HUES6 (cell line): ENCODE measurements at regions not wholly inside any gene's neighbourhood (a gene's known extent, or its start where the extent isn't known, plus 50 kb on each side); places are given as distances from the start of the nearest gene placed in this dataset.
"Not testable (repeated sequence)": the region's sequence is repeated elsewhere in the genome, so short reads cannot be mapped to it uniquely, and the experiment has no call there.

Source experiments
- H3K27ac ChIP-seq: 2 replicates; pipeline ENCODE4 v1.7.0; 2013; ENCODE audit warnings: low read depth, mild to moderate bottlenecking, low read length, inconsistent platforms
- H3K27me3 ChIP-seq: 2 replicates; pipeline ENCODE4 v1.6.1; 2013; ENCODE audit warnings: low read length; ENCODE audit not compliant: control insufficient read depth, insufficient read depth
- H3K36me3 ChIP-seq: 2 replicates; pipeline ENCODE4 v1.6.1; 2013; ENCODE audit warnings: low read length; ENCODE audit not compliant: control insufficient read depth, insufficient read depth
- H3K4me1 ChIP-seq: 2 replicates; pipeline ENCODE4 v1.6.1; 2013; ENCODE audit warnings: low read length; ENCODE audit not compliant: control insufficient read depth, insufficient read depth
- H3K4me3 ChIP-seq: 2 replicates; pipeline ENCODE4 v1.5.1; 2013; ENCODE audit warnings: low read depth, low read length
- H3K9ac ChIP-seq: one replicate; pipeline ENCODE4 v1.6.1; 2013; ENCODE audit warnings: mild to moderate bottlenecking, low read length
- H3K9me3 ChIP-seq: 2 replicates; pipeline ENCODE4 v1.6.1; 2013; ENCODE audit warnings: low read depth, low read length; ENCODE audit not compliant: control insufficient read depth, insufficient read depth

GRCh38 chr1:55801481-55801880, 586.3 kb upstream of the USP24 start:
- H3K9ac ChIP-seq: no peak overlapping the region
- no peaks in the 10 kb centered on the region for H3K36me3 ChIP-seq
- H3K4me3 ChIP-seq: no peak overlapping the region
- H3K27me3 ChIP-seq: no peaks in the 10 kb centered on the region
- H3K9me3 ChIP-seq: no peaks in the 10 kb centered on the region
- no peak overlapping the region for H3K27ac ChIP-seq
- H3K4me1 ChIP-seq: no peaks in the 10 kb centered on the region

GRCh38 chr1:55800503-55800902, 585.3 kb upstream of the USP24 start:
- H3K27me3 ChIP-seq: no peaks in the 10 kb centered on the region
- no peak overlapping the region for H3K4me3 ChIP-seq
- H3K4me1 ChIP-seq: no peaks in the 10 kb centered on the region
- no peaks in the 10 kb centered on the region for H3K9me3 ChIP-seq
- H3K27ac ChIP-seq: no peak overlapping the region
- H3K9ac ChIP-seq: no peak overlapping the region
- H3K36me3 ChIP-seq: no peaks in the 10 kb centered on the region

- Histone ChIP-seq H3K9ac (no peak overlapping the region), H3K4me3 (no peak overlapping the region), H3K9me3 (peaks cover 7% of the 10 kb centered on the region), H3K36me3 (no peaks in the 10 kb centered on the region), H3K4me1 (no peaks in the 10 kb centered on the region), H3K27me3 (no peaks in the 10 kb centered on the region), H3K27ac (no peak overlapping the region)
Measured at GRCh38 chr1:55793856-55794255, 578.7 kb upstream of the USP24 start.

GRCh38 chr1:55792870-55793269, 577.7 kb upstream of the USP24 start:
- Histone ChIP-seq H3K4me3 (no peak overlapping the region), H3K9me3 (peaks cover 7% of the 10 kb centered on the region), H3K36me3 (no peaks in the 10 kb centered on the region), H3K4me1 (no peaks in the 10 kb centered on the region), H3K9ac (no peak overlapping the region), H3K27ac (no peak overlapping the region), H3K27me3 (no peaks in the 10 kb centered on the region)

- H3K4me1 ChIP-seq: no peaks in the 10 kb centered on the region; the same call in 1 of the 2 replicates
- H3K36me3 ChIP-seq: no peaks in the 10 kb centered on the region
- H3K27me3 ChIP-seq: no peaks in the 10 kb centered on the region
- no peak overlapping the region for H3K4me3 ChIP-seq
- H3K9me3 ChIP-seq: peaks cover 6% of the 10 kb centered on the region
- no peak overlapping the region for H3K9ac ChIP-seq
- H3K27ac ChIP-seq: no peak overlapping the region
Measured at GRCh38 chr1:55789466-55789865, 574.3 kb upstream of the USP24 start.

GRCh38 chr1:55786396-55786795, 571.2 kb upstream of the USP24 start:
- Histone ChIP-seq H3K27me3 (no peaks in the 10 kb centered on the region), H3K36me3 (no peaks in the 10 kb centered on the region), H3K4me3 (no peak overlapping the region), H3K9me3 (peaks cover 2% of the 10 kb centered on the region; the same call in 1 of the 2 replicates), H3K4me1 (no peaks in the 10 kb centered on the region; the same call in 1 of the 2 replicates), H3K9ac (no peak overlapping the region), H3K27ac (no peak overlapping the region)

- H3K4me1 ChIP-seq, H3K27ac ChIP-seq, H3K27me3 ChIP-seq: not testable (repeated sequence)
Measured at GRCh38 chr1:55784941-55785450, 569.8 kb upstream of the USP24 start.

GRCh38 chr1:55781944-55782482, 566.8 kb upstream of the USP24 start:
- Histone ChIP-seq H3K4me3 (no peak overlapping the region), H3K27ac (no peak overlapping the region), H3K36me3 (no peaks in the 10 kb centered on the region), H3K9ac (no peak overlapping the region), H3K4me1 (no peaks in the 10 kb centered on the region; the same call in 1 of the 2 replicates), H3K27me3 (no peaks in the 10 kb centered on the region), H3K9me3 (no peaks in the 10 kb centered on the region)

More at GRCh38 chr1:55784941-55785450, 569.8 kb upstream of the USP24 start:
- H3K9ac ChIP-seq, H3K9me3 ChIP-seq, H3K36me3 ChIP-seq, H3K4me3 ChIP-seq: not testable (repeated sequence)

- Histone ChIP-seq H3K4me3 (no peak overlapping the region), H3K4me1 (no peaks in the 10 kb centered on the region), H3K27me3 (no peaks in the 10 kb centered on the region), H3K9me3 (no peaks in the 10 kb centered on the region), H3K36me3 (no peaks in the 10 kb centered on the region), H3K27ac (no peak overlapping the region), H3K9ac (no peak overlapping the region)
Measured at GRCh38 chr1:55781003-55781402, 565.8 kb upstream of the USP24 start.

- H3K4me3 ChIP-seq: no peak overlapping the region
- no peaks in the 10 kb centered on the region for H3K4me1 ChIP-seq
- no peak overlapping the region for H3K27ac ChIP-seq
- H3K27me3 ChIP-seq: no peaks in the 10 kb centered on the region
- no peaks in the 10 kb centered on the region for H3K9me3 ChIP-seq
- H3K9ac ChIP-seq: no peak overlapping the region
- H3K36me3 ChIP-seq: no peaks in the 10 kb centered on the region
Measured at GRCh38 chr1:55777545-55777944, 562.4 kb upstream of the USP24 start.

GRCh38 chr1:55775007-55775406, 559.8 kb upstream of the USP24 start:
- no peaks in the 10 kb centered on the region for H3K27me3 ChIP-seq
- no peaks in the 10 kb centered on the region for H3K9me3 ChIP-seq
- no peak overlapping the region for H3K9ac ChIP-seq
- H3K4me3 ChIP-seq: no peak overlapping the region
- H3K4me1 ChIP-seq: no peaks in the 10 kb centered on the region
- no peaks in the 10 kb centered on the region for H3K36me3 ChIP-seq
- H3K27ac ChIP-seq: no peak overlapping the region
